Breast epithelium (tissue), 3 donors: ENCODE measurements at regions not wholly inside any gene's neighbourhood (a gene's known extent, or its start where the extent isn't known, plus 50 kb on each side); places are given as distances from the start of the nearest gene placed in this dataset.

Experiments
- POLR2A ChIP-seq: fragments of 450-650 bp; IDR thresholded peaks from one replicate; pipeline ENCODE4 v1.6.1; 2016; ENCODE audit warnings: antibody characterized with exemption, mild to moderate bottlenecking, moderate library complexity
- POLR2AphosphoS5 ChIP-seq, 3 donors: sonication (generic); formaldehyde crosslinking; IDR thresholded peaks; one replicate each; pipeline ENCODE4 v1.6.1; 2017; ENCODE audit warnings: antibody characterized with exemption in 3 of 3
- TF ChIP-seq, protein P1 (sequence below), 3 donors: fragments of 450-650 bp; IDR thresholded peaks; one replicate each; pipeline ENCODE4 v1.5.1; 2016 to 2017; ENCODE audit warnings: antibody characterized with exemption in 3 of 3, mild to moderate bottlenecking in 3 of 3, moderate library complexity in 3 of 3

DNA sequence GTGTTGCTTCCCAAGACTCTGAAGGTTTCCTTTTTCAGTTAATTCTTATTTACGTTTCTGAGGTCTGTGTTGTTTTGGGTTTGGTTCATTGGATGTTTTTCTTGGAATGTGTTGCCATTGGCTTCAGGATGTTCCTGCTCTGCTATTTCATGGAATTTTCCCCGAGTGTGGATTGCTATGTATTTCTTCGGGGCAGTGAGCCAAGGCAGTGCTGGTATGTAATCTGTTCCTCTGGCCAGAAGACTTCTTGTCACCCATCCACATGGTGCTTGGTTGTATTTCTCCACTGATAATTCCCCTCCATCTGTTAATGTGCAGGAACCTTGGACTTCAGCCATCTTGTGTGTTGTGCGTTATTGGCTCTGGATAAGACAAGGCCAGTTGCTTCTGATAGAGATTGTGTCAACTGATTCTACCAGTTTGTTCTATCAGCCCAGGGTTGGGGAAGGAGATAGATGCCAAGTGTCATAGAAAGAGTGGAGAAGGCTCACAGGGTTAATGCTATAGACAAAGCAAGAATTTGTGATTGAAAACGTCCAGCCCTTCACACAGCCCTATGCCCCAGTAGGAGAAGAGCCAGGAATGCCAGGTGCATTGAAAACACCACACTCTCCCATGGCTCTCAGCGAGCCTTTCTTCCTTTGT is 505.2 kb downstream of the PLPP3 start:
- no peak for TF ChIP-seq POLR2A
- TF ChIP-seq, protein P1, sequence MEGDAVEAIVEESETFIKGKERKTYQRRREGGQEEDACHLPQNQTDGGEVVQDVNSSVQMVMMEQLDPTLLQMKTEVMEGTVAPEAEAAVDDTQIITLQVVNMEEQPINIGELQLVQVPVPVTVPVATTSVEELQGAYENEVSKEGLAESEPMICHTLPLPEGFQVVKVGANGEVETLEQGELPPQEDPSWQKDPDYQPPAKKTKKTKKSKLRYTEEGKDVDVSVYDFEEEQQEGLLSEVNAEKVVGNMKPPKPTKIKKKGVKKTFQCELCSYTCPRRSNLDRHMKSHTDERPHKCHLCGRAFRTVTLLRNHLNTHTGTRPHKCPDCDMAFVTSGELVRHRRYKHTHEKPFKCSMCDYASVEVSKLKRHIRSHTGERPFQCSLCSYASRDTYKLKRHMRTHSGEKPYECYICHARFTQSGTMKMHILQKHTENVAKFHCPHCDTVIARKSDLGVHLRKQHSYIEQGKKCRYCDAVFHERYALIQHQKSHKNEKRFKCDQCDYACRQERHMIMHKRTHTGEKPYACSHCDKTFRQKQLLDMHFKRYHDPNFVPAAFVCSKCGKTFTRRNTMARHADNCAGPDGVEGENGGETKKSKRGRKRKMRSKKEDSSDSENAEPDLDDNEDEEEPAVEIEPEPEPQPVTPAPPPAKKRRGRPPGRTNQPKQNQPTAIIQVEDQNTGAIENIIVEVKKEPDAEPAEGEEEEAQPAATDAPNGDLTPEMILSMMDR (IDR thresholded peaks at IDR 0.05): no peak
- peak in 2 of 3 donors; percentile 56 to 78 for TF ChIP-seq POLR2AphosphoS5 (IDR thresholded peaks at IDR 0.05)
